Peyer's patch (tissue), 4 donors: ENCODE measurements at regions not wholly inside any gene's neighbourhood (a gene's known extent, or its start where the extent isn't known, plus 50 kb on each side); places are given as distances from the start of the nearest gene placed in this dataset.

Experiments
- POLR2A ChIP-seq, 2 donors: fragments of 450-650 bp; IDR thresholded peaks; one replicate each; pipeline ENCODE4 v1.5.1; 2017; ENCODE audit warnings: antibody characterized with exemption in 2 of 2, mild to moderate bottlenecking in 2 of 2, moderate library complexity in 2 of 2
- TF ChIP-seq, protein P1 (sequence below), 6 experiments: fragments of 450-650 bp in 4 of 6; fragments of 200-600 bp in 2 of 6; sonication (generic) in 1 of 6; IDR thresholded peaks; one replicate each; pipeline ENCODE4 v1.5.1; 2017 to 2019; ENCODE audit warnings: antibody characterized with exemption in 6 of 6, mild to moderate bottlenecking in 3 of 6, moderate library complexity in 1 of 6

DNA sequence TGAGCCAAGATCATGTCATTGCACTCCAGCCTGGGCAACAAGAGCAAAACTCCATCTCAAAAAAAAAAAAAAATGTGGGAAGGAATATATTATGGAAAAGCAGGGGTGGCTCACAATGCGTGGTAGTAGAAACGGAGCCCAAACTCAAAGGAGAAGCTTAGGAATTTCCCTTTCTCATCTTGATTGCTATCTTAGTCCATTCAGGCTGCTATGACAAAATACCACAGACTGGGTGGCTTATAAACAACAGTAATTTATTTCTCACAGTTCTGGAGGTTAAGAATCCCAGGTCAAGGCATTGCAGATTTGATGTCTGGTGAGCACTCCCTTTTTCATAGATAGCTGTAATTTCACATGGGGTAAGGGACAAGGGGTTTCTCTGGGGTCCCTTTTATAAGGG lies 153.8 kb upstream of the KRR1 start:
- TF ChIP-seq, protein P1, sequence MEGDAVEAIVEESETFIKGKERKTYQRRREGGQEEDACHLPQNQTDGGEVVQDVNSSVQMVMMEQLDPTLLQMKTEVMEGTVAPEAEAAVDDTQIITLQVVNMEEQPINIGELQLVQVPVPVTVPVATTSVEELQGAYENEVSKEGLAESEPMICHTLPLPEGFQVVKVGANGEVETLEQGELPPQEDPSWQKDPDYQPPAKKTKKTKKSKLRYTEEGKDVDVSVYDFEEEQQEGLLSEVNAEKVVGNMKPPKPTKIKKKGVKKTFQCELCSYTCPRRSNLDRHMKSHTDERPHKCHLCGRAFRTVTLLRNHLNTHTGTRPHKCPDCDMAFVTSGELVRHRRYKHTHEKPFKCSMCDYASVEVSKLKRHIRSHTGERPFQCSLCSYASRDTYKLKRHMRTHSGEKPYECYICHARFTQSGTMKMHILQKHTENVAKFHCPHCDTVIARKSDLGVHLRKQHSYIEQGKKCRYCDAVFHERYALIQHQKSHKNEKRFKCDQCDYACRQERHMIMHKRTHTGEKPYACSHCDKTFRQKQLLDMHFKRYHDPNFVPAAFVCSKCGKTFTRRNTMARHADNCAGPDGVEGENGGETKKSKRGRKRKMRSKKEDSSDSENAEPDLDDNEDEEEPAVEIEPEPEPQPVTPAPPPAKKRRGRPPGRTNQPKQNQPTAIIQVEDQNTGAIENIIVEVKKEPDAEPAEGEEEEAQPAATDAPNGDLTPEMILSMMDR (IDR thresholded peaks at IDR 0.05) = no peak
- no peak for TF ChIP-seq POLR2A (IDR thresholded peaks at IDR 0.05)
